ENCODE measurements at regions not wholly inside any gene's neighbourhood (a gene's known extent, or its start where the extent isn't known, plus 50 kb on each side); places are given as distances from the start of the nearest gene placed in this dataset.
"Not testable (repeated sequence)": the region's sequence is repeated elsewhere in the genome, so short reads cannot be mapped to it uniquely, and the experiment has no call there.

DNA sequence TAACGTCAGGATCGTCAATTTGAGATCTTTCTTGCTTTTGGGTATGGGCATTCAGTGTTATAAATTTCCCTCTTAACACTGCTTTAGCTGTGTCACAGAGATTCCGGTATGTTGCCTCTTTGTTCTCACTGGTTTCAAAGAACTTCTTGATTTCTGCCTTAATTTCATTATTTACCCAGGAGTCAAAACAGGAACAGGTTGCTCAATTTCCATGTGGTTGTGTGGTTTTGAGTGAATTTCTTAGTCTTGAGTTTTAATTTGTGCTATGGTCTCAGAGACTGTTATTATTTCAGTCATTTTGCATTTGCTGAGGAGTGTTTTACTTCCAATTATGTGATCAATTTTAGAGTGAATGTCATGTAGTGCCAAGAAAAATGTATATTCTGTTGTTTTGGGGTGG is 153.1 kb downstream of the PCDH17 start:
- DNase-seq = no peak

- no peak for DNase-seq
These were observed 155.7 kb downstream of the PCDH17 start for GRCh38 chr13:57787058-57787791.

DNA sequence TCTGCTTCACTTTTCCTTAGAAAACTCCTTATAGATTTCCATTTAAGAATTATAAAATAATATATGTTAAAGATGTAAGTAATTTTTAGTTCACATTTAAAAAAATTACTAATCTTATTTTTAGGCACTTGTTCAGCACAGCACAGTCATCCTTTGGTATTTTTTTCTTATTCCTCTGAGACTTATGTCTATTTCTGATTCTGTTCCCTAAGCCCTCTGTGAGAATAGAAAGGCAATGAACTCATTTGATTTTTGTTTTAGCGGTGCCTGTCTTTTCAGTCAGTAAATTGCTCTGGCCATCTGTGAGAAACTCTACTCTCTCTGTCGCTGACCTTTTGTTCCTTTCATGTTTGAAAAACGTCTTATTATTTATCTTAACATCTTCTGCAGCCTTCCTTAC is 168.1 kb downstream of the PCDH17 start:
- no peak for DNase-seq

- no peak for DNase-seq
These were observed 182.1 kb downstream of the PCDH17 start for GRCh38 chr13:57813651-57814050.

- no peak for DNase-seq
These were observed 184.1 kb downstream of the PCDH17 start for GRCh38 chr13:57815600-57815999.

- no peak for DNase-seq
These were observed 189.4 kb downstream of the PCDH17 start for GRCh38 chr13:57820924-57821323.

DNA sequence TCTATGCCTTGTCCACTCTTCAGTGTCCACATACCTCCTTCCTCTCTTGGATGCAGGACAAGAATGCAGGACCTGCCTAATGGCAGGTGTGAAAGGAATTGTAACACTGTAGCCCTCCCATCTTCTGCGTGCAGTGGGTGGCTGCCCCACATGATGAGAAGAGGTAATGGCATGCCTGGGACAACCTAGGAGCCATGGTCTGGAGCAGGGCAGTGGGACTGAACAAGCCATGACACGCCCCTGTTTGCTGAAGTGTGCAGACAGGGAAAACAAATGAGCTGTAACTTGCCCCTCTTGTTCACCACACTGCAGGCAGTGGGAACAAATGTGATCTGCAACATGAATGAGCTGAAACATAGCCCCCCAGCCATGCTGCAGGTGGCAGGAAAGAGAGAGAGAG is 192.2 kb downstream of the PCDH17 start:
- DNase-seq = no peak

DNA sequence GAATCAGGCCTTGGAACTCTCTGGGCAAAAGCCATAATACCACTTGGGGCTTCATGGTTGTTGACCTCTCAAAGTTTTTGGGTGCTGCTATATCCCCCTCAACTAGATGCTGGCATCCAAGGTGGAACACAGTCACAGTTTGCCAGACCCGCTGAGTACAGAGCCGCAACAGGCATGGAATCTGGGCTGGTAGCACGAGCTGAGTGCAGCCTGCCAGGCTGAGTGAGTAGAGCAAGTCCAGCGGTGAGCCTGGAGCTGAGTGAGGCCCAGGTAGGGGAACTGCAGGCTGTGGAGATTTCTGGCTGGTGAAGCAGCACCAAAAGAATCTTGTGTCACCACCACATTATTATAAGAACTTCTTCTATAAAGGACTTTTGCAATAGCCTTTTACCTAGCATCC is 192.6 kb downstream of the PCDH17 start:
- DNase-seq = no peak

GRCh38 chr13:57825066-57825465 is 193.5 kb downstream of the PCDH17 start:
- no peak for DNase-seq

DNA sequence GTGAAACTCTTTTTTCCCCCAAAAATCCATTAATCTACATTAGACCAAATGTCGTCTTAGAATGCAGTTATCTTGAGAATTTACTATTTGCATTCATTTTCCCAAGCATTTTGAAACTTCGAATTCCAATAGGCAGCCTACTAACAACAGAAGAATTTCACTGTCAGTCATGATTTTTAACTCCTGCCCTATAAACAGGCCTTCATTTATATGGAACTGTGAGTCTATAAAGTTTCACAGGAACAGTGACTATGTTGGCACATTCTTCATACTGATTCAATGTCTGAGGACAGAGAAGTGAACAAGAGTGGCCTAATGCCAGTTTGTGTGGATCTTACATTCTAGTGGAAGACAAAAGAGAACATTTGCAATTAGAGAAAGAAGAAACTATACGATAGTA is 198.0 kb downstream of the PCDH17 start:
- no peak for DNase-seq

GRCh38 chr13:57832187-57832586 is 200.6 kb downstream of the PCDH17 start:
- no peak for DNase-seq

DNA sequence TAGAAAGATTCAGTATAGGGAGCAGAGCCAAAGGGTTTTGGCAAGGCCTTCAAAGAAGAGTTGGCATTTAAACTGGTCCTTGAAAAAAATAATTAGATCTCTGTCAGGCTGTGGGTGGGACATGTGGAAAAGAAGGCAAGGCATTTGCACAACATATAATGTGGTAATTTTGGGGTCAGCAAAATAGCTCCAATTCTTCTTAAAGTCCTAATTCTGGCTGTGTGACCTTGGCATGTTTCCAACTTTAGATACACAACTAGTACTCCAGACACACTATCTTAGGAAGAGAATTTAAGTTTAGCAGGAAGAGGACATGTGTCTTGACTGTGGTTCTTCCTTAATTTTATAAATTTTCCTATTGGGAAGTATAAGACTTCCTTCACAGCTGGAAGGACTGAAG is 206.3 kb downstream of the PCDH17 start:
- DNase-seq = no peak

GRCh38 chr13:57843521-57843920 is 212.0 kb downstream of the PCDH17 start:
- no peak for DNase-seq

DNA sequence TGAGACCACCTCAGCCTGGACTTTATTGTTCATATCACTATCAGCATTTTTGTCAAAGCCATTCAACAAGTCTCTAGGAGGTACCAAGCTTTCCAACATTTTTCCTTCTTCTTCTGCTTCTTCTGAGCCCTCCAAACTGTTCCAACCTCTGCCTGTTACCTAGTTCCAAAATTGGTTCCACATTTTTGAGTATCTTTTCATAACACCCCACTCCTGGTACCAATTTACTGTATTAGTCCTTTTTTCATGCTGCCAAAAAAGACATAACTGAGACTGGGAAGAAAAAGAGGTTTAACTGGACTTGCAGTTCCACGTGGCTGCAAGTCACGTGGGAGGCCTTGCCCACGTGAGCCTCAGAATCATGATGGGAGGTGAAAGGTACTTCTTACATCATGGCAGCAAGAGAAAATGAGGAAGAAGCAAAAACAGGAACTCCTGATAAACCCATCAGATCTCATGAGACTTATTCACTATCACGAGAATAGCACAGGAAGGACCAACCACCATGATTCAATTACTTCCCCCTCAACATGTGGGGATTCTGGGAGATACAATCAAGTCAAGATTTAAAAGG is 215.1 kb downstream of the PCDH17 start:
- DNase-seq = no peak

GRCh38 chr13:57857945-57858344 is 226.4 kb downstream of the PCDH17 start:
- no peak for DNase-seq

- no peak for DNase-seq
These were observed 226.8 kb downstream of the PCDH17 start for GRCh38 chr13:57858376-57858775.

DNA sequence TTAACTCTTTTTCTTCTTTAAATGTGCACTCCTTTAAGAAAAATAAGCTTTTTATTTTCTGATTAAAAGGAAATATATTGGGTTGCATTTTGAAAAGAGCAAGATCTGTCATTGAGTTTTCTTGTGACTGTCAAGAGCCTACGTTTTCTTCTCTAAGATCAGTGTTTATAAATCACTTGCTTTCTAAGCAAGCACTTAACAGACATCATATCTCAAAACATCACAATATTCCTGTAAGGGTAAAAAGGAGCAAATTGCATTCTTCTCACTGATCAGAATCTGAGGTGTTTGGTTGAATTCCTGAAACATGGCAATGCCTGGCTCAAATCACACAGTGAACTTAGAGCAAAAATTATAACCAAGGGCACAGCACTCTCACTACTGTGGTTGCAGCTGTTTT is 231.3 kb downstream of the PCDH17 start:
- no peak for DNase-seq

DNA sequence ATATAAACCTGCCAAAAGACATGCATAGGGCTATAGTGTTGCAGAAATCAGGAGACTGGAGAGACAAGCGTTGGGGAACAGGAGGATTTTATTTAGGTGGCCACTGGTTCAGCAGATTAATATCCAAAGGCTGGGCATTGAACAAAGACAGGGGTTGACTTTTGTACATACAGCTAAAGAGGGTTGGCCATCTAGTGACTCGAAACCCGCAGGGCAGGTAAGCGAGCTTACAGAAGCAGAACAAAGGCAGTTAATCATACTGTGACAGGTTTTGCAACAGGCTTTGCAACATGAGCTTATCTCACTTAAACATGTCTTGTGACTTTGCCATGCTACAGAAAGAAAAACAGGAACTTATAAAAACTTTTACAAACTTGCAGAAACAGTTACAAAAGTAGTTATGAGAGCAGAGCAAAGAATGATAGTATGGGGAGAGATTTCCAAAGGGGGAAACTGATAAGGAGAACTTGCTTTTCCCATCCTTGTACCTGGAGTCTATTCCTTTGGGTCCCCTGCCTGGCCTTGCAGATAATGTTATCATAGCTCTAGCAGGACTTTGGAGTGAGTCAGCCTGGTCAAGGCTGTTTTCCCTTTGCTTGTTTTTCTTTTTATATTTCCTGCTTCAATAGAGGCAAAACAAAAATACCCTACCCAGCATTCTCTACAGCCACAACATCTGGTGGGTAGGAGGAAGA is 234.2 kb downstream of the PCDH17 start:
- DNase-seq = no peak

- no peak for DNase-seq
These were observed 243.0 kb downstream of the PCDH17 start for GRCh38 chr13:57874530-57874929.

- no peak for DNase-seq
These were observed 246.1 kb downstream of the PCDH17 start for GRCh38 chr13:57877601-57878000.

GRCh38 chr13:57878291-57878690 is 246.7 kb downstream of the PCDH17 start:
- no peak for DNase-seq

DNA sequence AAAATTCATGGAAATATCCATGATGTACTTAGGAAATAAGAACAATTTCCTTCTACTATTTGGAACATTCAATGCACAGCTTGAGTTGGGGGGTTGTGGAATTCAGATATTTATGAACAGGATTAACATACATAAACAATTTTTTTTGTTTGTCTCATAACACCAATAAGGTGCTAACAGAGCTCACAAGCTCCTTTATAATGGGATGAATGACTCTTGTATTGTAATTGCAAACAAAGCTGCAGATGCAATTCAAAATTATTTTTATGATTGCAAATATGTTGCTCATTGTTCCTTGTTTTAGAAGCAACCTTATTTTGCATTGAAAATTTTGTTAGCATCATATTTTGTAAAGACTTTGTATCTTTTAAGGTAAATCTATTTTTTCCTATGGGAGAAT is 265.7 kb downstream of the PCDH17 start:
- no peak for DNase-seq

DNA sequence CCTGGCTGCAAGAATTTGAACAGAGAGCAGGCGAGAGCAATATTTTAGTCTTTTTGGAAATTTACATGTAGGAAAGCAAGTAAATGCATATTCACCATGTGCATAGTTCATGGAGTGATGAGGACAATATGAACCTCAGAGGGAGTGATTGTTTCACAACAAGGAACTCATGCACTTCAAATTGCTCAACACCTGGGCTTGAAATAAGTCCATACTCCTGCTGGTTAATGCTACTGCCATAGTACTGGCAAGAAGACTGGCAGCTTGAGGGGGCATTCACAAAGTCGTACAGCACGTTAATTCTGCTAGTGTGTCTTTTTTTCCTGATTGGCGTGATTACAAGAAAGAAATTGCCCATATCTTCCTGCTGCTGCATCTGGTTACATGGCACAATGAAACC is 267.6 kb downstream of the PCDH17 start:
- DNase-seq = no peak

GRCh38 chr13:57909833-57910232 is 278.3 kb downstream of the PCDH17 start:
- DNase-seq = not testable (repeated sequence)
